ENCODE measurements at regions not wholly inside any gene's neighbourhood (a gene's known extent, or its start where the extent isn't known, plus 50 kb on each side); places are given as distances from the start of the nearest gene placed in this dataset.

DNA sequence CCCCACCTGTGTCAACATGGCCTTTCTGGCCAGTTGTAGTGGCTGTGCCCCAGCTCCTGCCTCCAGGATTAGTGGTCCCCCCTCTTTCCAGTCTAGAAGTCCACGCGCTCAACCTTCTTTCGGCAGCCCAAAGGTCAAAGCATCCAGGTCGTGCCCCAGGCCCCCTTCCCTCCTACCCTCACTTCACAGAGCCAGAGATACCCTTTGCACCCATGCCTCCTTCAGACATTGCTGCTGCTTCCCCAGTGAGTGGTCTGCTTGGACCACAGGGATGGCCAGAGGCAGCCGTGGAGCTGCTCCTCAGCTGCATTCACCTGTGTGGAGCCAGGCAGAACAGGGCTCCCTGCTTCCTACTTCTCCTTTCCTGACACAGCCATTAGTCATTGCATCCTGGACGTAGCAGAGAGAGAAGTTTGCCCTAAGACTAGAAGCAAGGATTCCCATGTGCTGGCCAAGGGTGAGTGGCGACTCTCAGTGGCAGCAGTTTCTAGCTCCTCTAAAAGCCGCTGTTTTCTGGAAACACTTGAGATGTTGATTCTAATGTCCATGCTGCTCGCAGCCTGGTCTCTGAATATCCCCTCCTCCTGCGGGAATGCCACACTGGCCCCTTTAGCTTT lies 243.1 kb upstream of the SHH start:
- DNase-seq (ENCODE audit: low spot score): no peak
- no peak overlapping the region for H2AFZ ChIP-seq (ENCODE audit: low read length)
- no peak for TF ChIP-seq NFATC3 (CRISPR knock-in tag; IDR thresholded peaks at IDR 0.05)
- TF ChIP-seq CHD2 (IDR thresholded peaks at IDR 0.05; ENCODE audit: low read depth, low read length): no peak
- TF ChIP-seq, protein P1, sequence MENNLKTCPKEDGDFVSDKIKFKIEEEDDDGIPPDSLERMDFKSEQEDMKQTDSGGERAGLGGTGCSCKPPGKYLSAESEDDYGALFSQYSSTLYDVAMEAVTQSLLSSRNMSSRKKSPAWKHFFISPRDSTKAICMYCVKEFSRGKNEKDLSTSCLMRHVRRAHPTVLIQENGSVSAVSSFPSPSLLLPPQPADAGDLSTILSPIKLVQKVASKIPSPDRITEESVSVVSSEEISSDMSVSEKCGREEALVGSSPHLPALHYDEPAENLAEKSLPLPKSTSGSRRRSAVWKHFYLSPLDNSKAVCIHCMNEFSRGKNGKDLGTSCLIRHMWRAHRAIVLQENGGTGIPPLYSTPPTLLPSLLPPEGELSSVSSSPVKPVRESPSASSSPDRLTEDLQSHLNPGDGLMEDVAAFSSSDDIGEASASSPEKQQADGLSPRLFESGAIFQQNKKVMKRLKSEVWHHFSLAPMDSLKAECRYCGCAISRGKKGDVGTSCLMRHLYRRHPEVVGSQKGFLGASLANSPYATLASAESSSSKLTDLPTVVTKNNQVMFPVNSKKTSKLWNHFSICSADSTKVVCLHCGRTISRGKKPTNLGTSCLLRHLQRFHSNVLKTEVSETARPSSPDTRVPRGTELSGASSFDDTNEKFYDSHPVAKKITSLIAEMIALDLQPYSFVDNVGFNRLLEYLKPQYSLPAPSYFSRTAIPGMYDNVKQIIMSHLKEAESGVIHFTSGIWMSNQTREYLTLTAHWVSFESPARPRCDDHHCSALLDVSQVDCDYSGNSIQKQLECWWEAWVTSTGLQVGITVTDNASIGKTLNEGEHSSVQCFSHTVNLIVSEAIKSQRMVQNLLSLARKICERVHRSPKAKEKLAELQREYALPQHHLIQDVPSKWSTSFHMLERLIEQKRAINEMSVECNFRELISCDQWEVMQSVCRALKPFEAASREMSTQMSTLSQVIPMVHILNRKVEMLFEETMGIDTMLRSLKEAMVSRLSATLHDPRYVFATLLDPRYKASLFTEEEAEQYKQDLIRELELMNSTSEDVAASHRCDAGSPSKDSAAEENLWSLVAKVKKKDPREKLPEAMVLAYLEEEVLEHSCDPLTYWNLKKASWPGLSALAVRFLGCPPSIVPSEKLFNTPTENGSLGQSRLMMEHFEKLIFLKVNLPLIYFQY (CRISPR knock-in tag; IDR thresholded peaks at IDR 0.05; ENCODE audit: borderline replicate concordance): no peak
- TF ChIP-seq ZNF224 (CRISPR knock-in tag; IDR thresholded peaks at IDR 0.05): no peak
- TF ChIP-seq ZXDC (CRISPR knock-in tag; IDR thresholded peaks at IDR 0.05): no peak
- TF ChIP-seq U2AF1 (optimal IDR thresholded peaks at IDR 0.05; ENCODE audit: low read depth, low read length): no peak
- no peak for TF ChIP-seq JUN (CRISPR knock-in tag; IDR thresholded peaks at IDR 0.05)
- no peak for TF ChIP-seq SNAI1 (CRISPR knock-in tag; IDR thresholded peaks at IDR 0.05; ENCODE audit: borderline replicate concordance)
- no peak for TF ChIP-seq GTF3A (CRISPR knock-in tag; conservative IDR thresholded peaks at IDR 0.05)
- TF ChIP-seq NFE2 (CRISPR knock-in tag; IDR thresholded peaks at IDR 0.05): no peak
- no peak for TF ChIP-seq SATB2 (CRISPR knock-in tag; IDR thresholded peaks at IDR 0.05)
- no peak for TF ChIP-seq ZNF776 (CRISPR knock-in tag; IDR thresholded peaks at IDR 0.05)
- TF ChIP-seq, protein P2, sequence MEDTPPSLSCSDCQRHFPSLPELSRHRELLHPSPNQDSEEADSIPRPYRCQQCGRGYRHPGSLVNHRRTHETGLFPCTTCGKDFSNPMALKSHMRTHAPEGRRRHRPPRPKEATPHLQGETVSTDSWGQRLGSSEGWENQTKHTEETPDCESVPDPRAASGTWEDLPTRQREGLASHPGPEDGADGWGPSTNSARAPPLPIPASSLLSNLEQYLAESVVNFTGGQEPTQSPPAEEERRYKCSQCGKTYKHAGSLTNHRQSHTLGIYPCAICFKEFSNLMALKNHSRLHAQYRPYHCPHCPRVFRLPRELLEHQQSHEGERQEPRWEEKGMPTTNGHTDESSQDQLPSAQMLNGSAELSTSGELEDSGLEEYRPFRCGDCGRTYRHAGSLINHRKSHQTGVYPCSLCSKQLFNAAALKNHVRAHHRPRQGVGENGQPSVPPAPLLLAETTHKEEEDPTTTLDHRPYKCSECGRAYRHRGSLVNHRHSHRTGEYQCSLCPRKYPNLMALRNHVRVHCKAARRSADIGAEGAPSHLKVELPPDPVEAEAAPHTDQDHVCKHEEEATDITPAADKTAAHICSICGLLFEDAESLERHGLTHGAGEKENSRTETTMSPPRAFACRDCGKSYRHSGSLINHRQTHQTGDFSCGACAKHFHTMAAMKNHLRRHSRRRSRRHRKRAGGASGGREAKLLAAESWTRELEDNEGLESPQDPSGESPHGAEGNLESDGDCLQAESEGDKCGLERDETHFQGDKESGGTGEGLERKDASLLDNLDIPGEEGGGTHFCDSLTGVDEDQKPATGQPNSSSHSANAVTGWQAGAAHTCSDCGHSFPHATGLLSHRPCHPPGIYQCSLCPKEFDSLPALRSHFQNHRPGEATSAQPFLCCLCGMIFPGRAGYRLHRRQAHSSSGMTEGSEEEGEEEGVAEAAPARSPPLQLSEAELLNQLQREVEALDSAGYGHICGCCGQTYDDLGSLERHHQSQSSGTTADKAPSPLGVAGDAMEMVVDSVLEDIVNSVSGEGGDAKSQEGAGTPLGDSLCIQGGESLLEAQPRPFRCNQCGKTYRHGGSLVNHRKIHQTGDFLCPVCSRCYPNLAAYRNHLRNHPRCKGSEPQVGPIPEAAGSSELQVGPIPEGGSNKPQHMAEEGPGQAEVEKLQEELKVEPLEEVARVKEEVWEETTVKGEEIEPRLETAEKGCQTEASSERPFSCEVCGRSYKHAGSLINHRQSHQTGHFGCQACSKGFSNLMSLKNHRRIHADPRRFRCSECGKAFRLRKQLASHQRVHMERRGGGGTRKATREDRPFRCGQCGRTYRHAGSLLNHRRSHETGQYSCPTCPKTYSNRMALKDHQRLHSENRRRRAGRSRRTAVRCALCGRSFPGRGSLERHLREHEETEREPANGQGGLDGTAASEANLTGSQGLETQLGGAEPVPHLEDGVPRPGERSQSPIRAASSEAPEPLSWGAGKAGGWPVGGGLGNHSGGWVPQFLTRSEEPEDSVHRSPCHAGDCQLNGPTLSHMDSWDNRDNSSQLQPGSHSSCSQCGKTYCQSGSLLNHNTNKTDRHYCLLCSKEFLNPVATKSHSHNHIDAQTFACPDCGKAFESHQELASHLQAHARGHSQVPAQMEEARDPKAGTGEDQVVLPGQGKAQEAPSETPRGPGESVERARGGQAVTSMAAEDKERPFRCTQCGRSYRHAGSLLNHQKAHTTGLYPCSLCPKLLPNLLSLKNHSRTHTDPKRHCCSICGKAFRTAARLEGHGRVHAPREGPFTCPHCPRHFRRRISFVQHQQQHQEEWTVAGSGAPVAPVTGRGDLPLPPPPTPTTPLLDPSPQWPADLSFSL (CRISPR knock-in tag; IDR thresholded peaks at IDR 0.05): no peak

More for the DNA sequence above, 243.1 kb upstream of the SHH start:
- 29% methylated on average over 8 of the region's 10 CpGs for whole genome bisulfite sequencing (ENCODE audit: low lambda C conversion rate)
- Histone ChIP-seq H3K4me2 (ENCODE audit: low read depth, low read length) (no peak overlapping the region), H3K4me1 (ENCODE audit: insufficient read depth, low read length) (no peaks in the 10 kb centered on the region), H3K4me3 (replicated peaks in 1 of 3; ENCODE audit: insufficient read depth in 1 of 3, low read depth in 2 of 3, low read length in 3 of 3) (no peak overlapping the region), H3K9ac (ENCODE audit: insufficient read depth, low read depth, low read length) (no peak overlapping the region), H3K9me3 (ENCODE audit: low read length) (no peaks in the 10 kb centered on the region), H3K27ac (ENCODE audit: extremely low read length, insufficient read depth, low read length) (no peak overlapping the region), H3K36me3 (replicated peaks in 1 of 2; ENCODE audit: control insufficient read depth in 1 of 2, insufficient read depth in 2 of 2, low read length in 2 of 2) (no peaks in the 10 kb centered on the region), H3K79me2 (ENCODE audit: insufficient read depth, low read length) (no peaks in the 10 kb centered on the region), H3K27me3 (ENCODE audit: control insufficient read depth in 1 of 2, insufficient read depth in 2 of 2, low read length in 2 of 2) (peaks cover 6 to 41% of the 10 kb centered on the region in 2 experiments; a peak in 4 of 5 replicates), H4K20me1 (ENCODE audit: insufficient read depth, low read length) (no peaks in the 10 kb centered on the region)
- POLR2A ChIA-PET: no interaction called here
- FAIRE-seq: no peak
- CTCF ChIA-PET (ENCODE audit: low intra/inter-chr PET ratio, low total read pairs): no interaction called here
- no peak for ATAC-seq
- in situ Hi-C loops (cut with HindIII; ENCODE audit: extremely low pct_ligation_motif_present, low pct_unique_long_range_greater_than_20kb) (no loop called here), intact Hi-C loops (cut with micrococcal nuclease; ENCODE audit: unreplicated experiment) (no loop called here)
- BruUV-seq (replicated peaks): no TSS peak

Measured in HepG2 (cell line).